GM12892 (cell line): ENCODE measurements at regions not wholly inside any gene's neighbourhood (a gene's known extent, or its start where the extent isn't known, plus 50 kb on each side); places are given as distances from the start of the nearest gene placed in this dataset.

Source experiments
- DNase-seq: peaks from one replicate; pipeline ENCODE4 v3.0.0; 2011; ENCODE audit not compliant: insufficient read length
- FAIRE-seq: peaks from 2 replicates; lab custom pipeline; 2011; peaks lifted over from hg19 to GRCh38; lab: Jason Lieb, UNC
- POLR2A ChIP-seq: IDR thresholded peaks from 2 replicates; pipeline ENCODE4 v1.6.1; 2011; ENCODE audit warnings: low read depth, low read length, control low read depth
- POLR2AphosphoS5 ChIP-seq: IDR thresholded peaks from 2 replicates; pipeline ENCODE4 v1.6.1; 2011; ENCODE audit warnings: low read depth, low read length, control low read depth
- TAF1 ChIP-seq: IDR thresholded peaks from 2 replicates; pipeline ENCODE4 v1.6.1; 2011; ENCODE audit warnings: low read depth, mild to moderate bottlenecking, control low read depth, low read length, borderline replicate concordance

DNA sequence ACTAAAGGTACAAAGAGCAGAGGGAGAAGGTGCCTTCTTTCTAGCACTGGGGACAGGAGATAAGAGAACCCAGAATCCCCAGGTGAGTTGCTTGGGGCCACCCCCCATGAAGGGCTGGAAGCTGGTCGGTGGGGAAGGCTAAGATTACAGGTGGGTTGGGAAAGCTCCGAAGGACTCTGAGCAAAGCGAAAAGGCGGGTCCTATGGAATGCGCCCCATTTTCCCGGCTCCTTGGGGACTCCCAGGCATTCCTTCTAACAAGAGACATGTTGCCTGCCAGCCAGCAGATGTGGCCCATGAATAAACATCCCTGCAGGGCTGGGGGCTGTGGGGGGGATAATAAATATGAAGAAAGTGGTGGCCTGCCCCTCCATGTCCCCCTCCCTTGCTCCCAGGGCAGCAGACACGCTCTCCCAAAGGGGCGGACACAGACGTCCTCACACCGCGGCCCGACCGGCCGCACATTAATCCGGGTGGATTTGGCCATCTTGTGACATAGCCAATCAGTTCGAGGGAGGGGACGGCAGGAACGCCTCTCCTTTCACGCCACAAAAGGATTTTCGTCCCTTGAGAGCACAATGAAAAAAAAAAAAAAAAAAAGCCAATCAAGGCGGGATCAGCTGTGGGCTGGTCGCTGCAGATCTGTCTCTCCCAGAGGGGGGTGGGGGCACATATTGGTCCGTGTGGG is 98.5 kb downstream of the SOX9 start:
- DNase-seq (no peak), FAIRE-seq (no peak)
- TF ChIP-seq POLR2AphosphoS5 (no peak), TAF1 (no peak), POLR2A (no peak)

DNA sequence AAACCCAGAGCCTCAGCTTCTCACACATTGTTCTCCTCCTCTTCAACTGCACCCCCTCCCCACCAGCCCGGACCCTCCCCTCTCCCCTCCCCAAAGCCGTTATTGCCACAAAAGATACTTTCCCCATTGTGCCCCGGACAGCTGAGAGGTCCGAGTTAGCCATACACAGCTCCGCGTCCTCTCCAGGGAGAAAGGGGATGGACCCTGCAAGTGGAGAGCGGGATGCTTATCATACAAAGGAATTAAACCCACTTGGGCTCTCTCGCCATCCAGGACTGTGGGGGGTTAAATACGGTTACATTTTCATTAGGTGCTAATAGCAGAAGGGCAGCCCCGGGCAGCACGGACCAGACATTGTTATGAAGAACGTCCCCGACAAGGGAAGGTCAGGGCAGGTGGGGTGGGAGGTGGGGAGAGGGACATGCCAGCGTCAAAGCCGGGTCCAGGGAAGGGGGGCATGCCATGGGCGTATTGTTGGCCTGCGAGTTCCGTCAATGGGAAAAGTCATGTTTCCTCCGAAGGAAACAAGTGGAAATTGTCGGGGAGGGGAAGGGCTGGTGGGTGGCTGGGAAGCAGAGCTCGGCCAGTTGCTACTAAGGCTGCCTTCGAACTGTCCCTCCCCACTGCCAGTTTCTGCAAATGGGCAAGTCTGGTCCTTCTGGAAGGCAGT is 99.1 kb downstream of the SOX9 start:
- TF ChIP-seq POLR2A (no peak), POLR2AphosphoS5 (no peak), TAF1 (no peak)
- FAIRE-seq (no peak), DNase-seq (no peak)

DNA sequence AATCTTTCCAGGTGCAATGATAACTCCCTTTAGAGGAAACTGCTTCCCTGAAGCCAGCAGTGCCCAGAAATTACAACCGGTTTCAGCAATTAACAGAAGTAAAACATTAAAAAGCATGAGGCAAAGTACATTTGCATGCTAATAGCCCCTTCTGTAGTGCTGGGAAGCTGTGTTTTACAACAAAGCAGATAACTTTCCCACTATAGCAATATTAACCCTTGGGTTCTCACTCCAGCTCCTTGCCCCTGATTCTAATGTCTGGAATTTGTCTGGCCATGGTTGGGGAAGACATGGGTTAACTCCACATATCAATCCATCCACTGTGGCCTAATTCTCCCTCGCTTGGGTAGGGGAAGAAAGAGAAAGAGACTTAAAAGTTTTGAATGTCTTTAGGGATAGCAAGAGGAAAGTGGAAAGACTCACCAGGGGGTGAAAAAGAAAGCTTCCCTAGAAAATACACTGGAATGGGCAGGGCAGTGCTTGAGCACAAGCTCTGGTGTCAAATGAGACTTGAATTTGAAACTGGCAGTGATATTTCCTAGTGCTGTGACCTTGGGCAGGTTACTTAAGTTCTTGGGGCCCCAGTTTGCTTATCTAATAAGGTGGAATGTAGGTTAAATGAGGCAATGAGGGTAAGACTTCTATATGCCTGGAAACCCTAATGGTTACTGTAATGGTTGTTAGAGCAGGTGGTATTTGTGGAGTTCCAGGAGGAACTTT is 102.0 kb downstream of the SOX9 start:
- TF ChIP-seq TAF1: no peak
- TF ChIP-seq POLR2AphosphoS5: no peak
- no peak for TF ChIP-seq POLR2A
- FAIRE-seq: no peak
- DNase-seq: no peak

DNA sequence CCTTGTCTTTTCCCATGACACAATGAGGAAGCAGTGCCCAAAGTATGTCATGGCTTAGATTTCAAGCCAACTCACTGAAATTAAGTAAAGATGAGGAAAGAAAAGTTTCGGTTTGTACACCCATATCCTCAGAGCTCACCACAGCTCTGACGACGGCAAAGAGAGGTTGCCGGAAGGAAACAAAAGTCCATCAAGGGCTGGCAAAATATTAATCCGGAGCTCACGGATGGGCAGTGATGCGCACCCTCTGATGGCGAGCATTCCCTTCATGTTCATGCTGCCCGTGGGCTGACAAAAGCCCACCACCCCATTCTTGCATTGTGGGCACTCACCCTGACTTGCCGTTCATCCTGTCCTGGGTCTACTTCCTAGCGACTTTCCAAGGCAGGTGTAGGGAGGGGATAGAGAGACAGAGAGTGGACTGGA is 103.1 kb downstream of the SOX9 start:
- FAIRE-seq (no peak), DNase-seq (no peak)
- TF ChIP-seq TAF1 (no peak), POLR2A (no peak), POLR2AphosphoS5 (no peak)

DNA sequence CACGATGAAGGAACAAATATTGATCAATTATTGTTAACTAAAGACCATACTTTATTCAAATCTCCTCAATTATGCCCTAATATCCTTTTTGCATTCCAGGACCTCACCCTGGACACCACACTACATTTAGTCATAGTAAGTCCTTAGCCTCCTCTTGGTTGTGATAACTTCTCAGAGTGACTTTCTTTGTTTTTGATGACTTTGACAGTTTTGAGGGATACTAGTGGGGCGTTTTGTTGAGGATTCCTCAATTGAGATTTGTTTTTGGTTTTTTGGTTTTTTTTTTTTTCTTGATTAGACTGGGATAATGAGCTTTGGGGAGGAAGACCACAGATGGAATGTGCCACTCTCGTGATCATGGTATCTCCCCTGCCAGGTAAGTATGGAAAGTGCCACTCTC is 105.5 kb downstream of the SOX9 start:
- no peak for FAIRE-seq
- no peak for TF ChIP-seq TAF1
- TF ChIP-seq POLR2A: no peak
- no peak for TF ChIP-seq POLR2AphosphoS5
- DNase-seq: no peak

DNA sequence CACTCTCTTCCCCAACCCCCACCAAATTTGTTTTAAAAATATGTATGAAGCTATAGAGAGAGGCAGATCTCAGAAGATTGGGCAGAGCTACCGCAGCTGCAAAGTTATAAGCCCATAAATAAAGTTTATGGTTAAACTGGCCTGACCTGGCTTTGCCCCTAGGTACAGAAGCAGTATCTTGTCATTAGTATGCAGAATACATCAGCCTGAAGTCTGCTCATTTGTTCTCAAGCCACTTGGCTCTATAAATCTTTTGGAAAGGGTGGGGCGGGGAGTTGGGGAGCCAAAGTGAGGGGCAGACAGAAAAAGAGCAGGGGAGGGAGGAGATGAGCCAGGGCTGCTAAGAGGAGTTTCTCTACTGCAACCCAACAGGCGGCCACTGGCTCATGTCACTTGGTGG is 113.2 kb downstream of the SOX9 start:
- DNase-seq (no peak), FAIRE-seq (no peak)
- TF ChIP-seq TAF1 (no peak), POLR2A (no peak), POLR2AphosphoS5 (no peak)

DNA sequence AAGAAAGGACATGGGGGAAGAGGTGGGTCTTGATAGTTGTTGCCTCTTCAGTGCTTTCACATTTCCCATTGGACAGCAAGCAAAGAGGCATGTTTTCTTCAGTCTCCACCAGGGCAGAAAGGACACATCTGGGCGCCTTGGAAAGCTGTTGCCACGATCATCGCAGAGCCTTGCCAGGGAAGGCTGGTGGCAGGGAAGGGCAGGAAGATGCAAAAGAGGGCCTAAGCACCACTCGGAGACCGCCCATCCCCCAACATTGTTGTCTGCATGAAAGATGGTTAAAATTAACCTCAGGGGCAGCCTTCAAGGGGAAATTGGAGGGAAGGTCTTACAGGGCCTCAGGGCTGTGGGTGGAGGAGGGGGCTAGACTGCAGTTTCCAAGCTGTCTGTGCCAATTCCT is 114.2 kb downstream of the SOX9 start:
- FAIRE-seq: no peak
- TF ChIP-seq POLR2A (no peak), POLR2AphosphoS5 (no peak), TAF1 (no peak)
- no peak for DNase-seq

DNA sequence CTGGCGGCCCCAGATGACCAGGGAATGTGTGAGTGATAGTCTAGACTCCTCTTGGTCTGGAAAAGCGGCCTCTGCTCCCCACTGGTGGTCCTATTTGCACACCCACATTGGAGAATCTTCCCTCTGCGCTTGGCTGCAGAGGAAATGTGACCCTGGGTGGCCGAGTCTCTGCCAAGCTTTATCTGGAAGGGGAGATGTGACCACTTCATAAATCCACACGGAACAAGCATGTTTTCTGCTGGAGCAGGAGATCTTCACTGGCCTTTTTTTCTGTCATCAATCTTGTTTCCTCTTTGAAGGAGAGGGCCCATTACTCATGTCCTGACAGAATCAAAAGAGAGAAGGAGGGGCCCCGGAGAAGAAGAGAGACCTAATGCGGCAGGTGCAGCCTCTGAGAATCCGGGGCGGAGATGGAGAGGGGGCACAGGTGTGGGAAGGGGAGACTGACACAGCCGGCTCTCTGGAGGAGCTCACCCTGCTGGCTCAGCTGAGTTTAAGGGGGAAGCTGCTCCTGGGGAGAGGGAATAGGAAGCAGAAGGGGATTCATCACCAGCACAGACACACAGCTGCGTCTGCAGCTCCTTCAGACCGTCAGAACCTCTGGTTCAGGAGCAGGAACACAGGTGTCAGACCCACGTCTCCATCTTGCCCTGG is 116.3 kb downstream of the SOX9 start:
- DNase-seq: no peak
- FAIRE-seq: no peak
- TF ChIP-seq POLR2A (no peak), TAF1 (no peak), POLR2AphosphoS5 (no peak)

DNA sequence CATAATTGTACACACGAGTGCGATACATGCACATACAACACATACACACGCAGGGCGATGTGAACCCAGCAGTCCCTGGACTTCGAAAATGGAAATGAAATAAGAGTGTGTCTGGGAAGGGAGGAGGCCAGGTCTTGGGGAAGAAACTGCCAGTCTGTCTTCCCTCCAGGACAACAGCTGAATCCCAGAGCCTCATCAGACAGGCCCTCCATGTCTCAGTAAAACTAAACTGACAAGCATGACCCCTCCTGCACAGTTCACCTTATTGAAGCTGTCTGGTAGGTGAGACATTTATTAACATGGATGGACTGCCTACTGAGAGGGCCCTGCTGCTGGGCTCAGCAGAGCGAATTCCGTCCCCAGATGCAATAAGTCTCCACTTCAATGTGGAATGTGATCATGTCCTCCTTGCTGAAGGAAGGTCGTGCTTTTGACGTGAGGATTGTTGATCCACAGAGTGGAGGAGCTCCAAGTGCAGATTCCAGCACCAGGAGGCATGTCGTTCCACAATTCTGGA is 117.4 kb downstream of the SOX9 start:
- FAIRE-seq (no peak), DNase-seq (no peak)
- TF ChIP-seq POLR2A (no peak), TAF1 (no peak), POLR2AphosphoS5 (no peak)

DNA sequence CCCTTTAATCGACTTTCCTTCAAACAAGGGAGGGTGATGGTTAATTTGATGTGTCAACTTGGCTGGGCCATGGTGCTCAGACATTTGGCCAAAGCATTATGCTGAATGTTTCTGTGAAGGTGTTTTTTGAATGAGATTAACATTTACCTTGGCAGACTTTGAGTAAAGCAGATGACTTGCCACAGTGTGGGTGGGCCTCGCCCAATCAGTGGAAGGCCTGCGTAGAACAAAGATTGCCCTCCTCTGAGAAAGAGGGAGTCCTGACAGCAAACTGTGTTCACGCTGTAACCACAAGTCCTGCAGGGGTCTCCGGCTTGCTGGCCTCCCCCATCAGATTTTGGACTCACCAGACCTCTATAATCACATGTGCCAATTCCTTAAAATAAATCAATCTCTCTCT is 118.7 kb downstream of the SOX9 start:
- FAIRE-seq (no peak), DNase-seq (no peak)
- TF ChIP-seq POLR2AphosphoS5: no peak
- TF ChIP-seq POLR2A: no peak

DNA sequence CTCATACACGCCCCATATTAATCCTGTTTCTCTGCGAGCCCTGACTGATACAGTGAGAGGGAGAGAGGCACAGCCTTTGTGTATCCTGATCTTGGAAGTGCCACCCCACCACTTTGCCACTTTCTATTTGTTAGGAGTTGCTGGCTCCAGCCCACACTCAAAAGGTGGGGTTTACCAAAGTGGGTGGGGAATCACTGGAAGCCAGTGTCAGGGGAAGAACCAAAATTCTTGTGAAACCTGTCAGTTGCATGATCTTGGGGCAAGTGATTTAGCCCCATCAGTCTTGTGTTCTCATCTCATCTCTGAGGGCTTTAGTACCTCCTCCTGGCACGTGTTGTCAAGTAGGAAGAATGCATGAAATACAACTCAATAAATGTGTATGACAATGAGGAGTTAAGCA is 119.5 kb downstream of the SOX9 start:
- no peak for DNase-seq
- no peak for FAIRE-seq
- TF ChIP-seq TAF1 (no peak), POLR2A (no peak), POLR2AphosphoS5 (no peak)
